NB4 (cell line): ENCODE measurements at regions not wholly inside any gene's neighbourhood (a gene's known extent, or its start where the extent isn't known, plus 50 kb on each side); places are given as distances from the start of the nearest gene placed in this dataset.

ENCODE experiments used
- CTCF ChIP-seq: IDR thresholded peaks from one replicate; pipeline ENCODE4 v1.5.1; 2012; ENCODE audit warnings: low read depth, low read length
- MAX ChIP-seq: IDR thresholded peaks from 2 replicates; pipeline ENCODE4 v1.6.1; 2011; ENCODE audit warnings: low read depth, low read length
- MYC ChIP-seq: IDR thresholded peaks from 2 replicates; pipeline ENCODE4 v1.6.1; 2011; ENCODE audit warnings: low read depth, low read length
- POLR2A ChIP-seq: IDR thresholded peaks from 2 replicates; pipeline ENCODE4 v1.6.1; 2011; ENCODE audit warnings: mild to moderate bottlenecking; ENCODE audit not compliant: insufficient read length; ENCODE audit errors: extremely low read depth

DNA sequence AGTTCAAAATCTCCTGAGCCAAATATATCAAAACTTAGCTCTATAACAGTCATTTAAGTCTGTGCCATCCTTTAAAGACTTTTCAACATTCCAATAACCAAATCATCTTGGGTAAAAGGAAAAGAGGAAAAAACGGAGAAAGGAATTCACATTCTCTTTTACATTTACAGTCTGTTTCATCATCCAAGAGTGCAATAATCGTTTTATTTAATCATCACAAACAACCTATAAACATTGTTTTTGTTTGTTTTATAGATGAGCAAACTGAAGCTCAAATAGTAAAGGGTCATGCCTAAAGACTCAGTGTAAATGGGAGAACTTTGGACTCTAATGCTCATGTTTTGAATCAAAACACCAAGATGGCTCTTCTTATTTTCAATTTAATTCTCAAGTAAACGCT is 252.3 kb downstream of the TOX3 start:
- TF ChIP-seq CTCF (no peak), POLR2A (no peak), MAX (no peak), MYC (no peak)
